ENCODE measurements at regions not wholly inside any gene's neighbourhood (a gene's known extent, or its start where the extent isn't known, plus 50 kb on each side); places are given as distances from the start of the nearest gene placed in this dataset.
A peak's percentile ranks its signal among the peaks of the same experiment; 100 is the strongest.

DNA sequence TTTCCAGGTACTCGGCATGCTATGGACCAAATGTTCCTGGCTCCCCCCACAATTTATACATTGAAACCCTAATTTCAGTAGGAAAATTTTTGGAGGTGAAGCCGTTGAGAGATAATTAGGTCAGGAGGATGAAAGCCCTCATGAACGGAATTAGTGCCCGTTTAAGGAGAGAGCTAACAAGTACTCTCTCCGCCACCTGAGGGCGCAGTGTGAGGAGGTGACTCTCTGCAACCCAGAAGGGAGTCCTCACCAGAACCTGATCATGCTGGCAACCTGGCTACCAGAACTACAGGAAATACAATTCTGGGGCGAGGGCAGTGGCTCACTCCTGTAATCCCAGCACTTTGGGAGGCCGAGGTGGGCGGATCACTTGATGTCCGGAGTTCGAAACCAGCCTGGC lies 397.8 kb downstream of the SLITRK5 start:
- no peak overlapping the region for H3K4me2 ChIP-seq (ENCODE audit: low read length)
- DNase-seq (ENCODE audit: low read depth, low spot score), result no peak
- POLR2A ChIA-PET, result no interaction called here
- H3K9ac ChIP-seq (ENCODE audit: low read length), result no peak overlapping the region
- CTCF ChIA-PET, result no interaction called here
- H3K9me3 ChIP-seq (ENCODE audit: control insufficient read depth in 1 of 2, insufficient read depth in 1 of 2, low read depth in 1 of 2, low read length in 2 of 2), result no peaks in the 10 kb centered on the region
- no TSS peak for BruUV-seq (replicated peaks)
- H3K4me3 ChIP-seq (replicated peaks in 1 of 2; ENCODE audit: low read depth in 1 of 2, low read length in 2 of 2), result no peak overlapping the region
- no peaks in the 10 kb centered on the region for H3K79me2 ChIP-seq (ENCODE audit: insufficient read depth, low read length)
- no peaks in the 10 kb centered on the region for H3K9me2 ChIP-seq (ENCODE audit: insufficient read depth)
- intact Hi-C loops (cut with micrococcal nuclease), result loop anchor here (2.0 kb wide), 1 partner anchor 998 kb away; no protein-coding TSS in a partner anchor
- RAD21 ChIA-PET (ENCODE audit: low non-redundant PET in 1 of 2, low total read pairs in 2 of 2, uncharacterized antibody in 2 of 2, unreplicated experiment in 2 of 2), result no interaction called here
- H3K27ac ChIP-seq (ENCODE audit: low read depth, low read length), result no peak overlapping the region
- peak; percentile 64 for ATAC-seq
- H4K20me1 ChIP-seq (ENCODE audit: insufficient read depth), result no peaks in the 10 kb centered on the region
- no peak overlapping the region for H2AFZ ChIP-seq (ENCODE audit: low read depth, low read length, poor library complexity, severe bottlenecking)
- H3K27me3 ChIP-seq (ENCODE audit: insufficient read depth, low read length), result no peaks in the 10 kb centered on the region
- H3K36me3 ChIP-seq (ENCODE audit: control insufficient read depth in 1 of 2, insufficient read depth in 2 of 2, low read length in 2 of 2), result no peaks in the 10 kb centered on the region
- no peaks in the 10 kb centered on the region for H3K4me1 ChIP-seq (ENCODE audit: control insufficient read depth in 1 of 2, insufficient read depth in 2 of 2, low read length in 2 of 2)
- TF ChIP-seq, protein P1, sequence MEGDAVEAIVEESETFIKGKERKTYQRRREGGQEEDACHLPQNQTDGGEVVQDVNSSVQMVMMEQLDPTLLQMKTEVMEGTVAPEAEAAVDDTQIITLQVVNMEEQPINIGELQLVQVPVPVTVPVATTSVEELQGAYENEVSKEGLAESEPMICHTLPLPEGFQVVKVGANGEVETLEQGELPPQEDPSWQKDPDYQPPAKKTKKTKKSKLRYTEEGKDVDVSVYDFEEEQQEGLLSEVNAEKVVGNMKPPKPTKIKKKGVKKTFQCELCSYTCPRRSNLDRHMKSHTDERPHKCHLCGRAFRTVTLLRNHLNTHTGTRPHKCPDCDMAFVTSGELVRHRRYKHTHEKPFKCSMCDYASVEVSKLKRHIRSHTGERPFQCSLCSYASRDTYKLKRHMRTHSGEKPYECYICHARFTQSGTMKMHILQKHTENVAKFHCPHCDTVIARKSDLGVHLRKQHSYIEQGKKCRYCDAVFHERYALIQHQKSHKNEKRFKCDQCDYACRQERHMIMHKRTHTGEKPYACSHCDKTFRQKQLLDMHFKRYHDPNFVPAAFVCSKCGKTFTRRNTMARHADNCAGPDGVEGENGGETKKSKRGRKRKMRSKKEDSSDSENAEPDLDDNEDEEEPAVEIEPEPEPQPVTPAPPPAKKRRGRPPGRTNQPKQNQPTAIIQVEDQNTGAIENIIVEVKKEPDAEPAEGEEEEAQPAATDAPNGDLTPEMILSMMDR (IDR thresholded peaks at IDR 0.05 in 2 of 3, conservative IDR thresholded peaks at IDR 0.05 in 1 of 3; ENCODE audit: borderline replicate concordance in 1 of 3, insufficient read depth in 1 of 3, low read depth in 2 of 3, low read length in 2 of 3), result peak in 2 of 3 experiments; percentile 31 to 37; a peak in 4 of 6 replicates
- TF ChIP-seq JUND (IDR thresholded peaks at IDR 0.05), result no peak

DNA sequence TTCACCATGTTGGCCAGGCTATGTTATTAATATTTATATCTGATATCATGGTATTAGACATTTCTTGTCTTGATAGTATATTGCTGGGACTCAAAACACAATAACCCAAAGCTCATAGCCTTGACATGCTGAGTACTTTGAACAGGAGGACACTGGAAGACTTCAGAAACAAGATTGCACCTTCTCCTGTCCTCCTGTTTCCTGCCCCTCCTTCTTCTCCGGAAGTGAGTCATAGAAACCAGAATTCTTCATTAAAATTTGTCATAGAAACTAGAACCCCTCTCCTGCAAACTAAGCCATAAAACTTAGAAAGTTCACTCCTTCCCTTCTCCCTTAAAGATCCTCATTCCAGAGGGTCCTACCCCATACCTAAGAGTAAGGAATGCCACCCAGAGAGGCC lies 400.2 kb downstream of the SLITRK5 start:
- CTCF ChIA-PET, result no interaction called here
- no peaks in the 10 kb centered on the region for H3K4me1 ChIP-seq (ENCODE audit: control insufficient read depth in 1 of 2, insufficient read depth in 2 of 2, low read length in 2 of 2)
- no peak for TF ChIP-seq POLR2AphosphoS5 (IDR thresholded peaks at IDR 0.05; ENCODE audit: low read depth, low read length)
- TF ChIP-seq, protein P2, sequence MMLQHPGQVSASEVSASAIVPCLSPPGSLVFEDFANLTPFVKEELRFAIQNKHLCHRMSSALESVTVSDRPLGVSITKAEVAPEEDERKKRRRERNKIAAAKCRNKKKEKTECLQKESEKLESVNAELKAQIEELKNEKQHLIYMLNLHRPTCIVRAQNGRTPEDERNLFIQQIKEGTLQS (IDR thresholded peaks at IDR 0.05), result no peak
- TF ChIP-seq TCF7L2 (IDR thresholded peaks at IDR 0.05; ENCODE audit: borderline replicate concordance, extremely low read depth, insufficient read depth, insufficient read length), result no peak
- no peak for TF ChIP-seq JUND (IDR thresholded peaks at IDR 0.05)
- no peak for TF ChIP-seq CBX3 (IDR thresholded peaks at IDR 0.05; ENCODE audit: low read depth)
- TF ChIP-seq, protein P3, sequence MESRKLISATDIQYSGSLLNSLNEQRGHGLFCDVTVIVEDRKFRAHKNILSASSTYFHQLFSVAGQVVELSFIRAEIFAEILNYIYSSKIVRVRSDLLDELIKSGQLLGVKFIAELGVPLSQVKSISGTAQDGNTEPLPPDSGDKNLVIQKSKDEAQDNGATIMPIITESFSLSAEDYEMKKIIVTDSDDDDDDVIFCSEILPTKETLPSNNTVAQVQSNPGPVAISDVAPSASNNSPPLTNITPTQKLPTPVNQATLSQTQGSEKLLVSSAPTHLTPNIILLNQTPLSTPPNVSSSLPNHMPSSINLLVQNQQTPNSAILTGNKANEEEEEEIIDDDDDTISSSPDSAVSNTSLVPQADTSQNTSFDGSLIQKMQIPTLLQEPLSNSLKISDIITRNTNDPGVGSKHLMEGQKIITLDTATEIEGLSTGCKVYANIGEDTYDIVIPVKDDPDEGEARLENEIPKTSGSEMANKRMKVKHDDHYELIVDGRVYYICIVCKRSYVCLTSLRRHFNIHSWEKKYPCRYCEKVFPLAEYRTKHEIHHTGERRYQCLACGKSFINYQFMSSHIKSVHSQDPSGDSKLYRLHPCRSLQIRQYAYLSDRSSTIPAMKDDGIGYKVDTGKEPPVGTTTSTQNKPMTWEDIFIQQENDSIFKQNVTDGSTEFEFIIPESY (IDR thresholded peaks at IDR 0.05; ENCODE audit: extremely low read depth, insufficient replicate concordance, low read length), result no peak
- TF ChIP-seq EZH2phosphoT487 (IDR thresholded peaks at IDR 0.05; ENCODE audit: borderline replicate concordance), result no peak
- no peak for TF ChIP-seq YY1 (IDR thresholded peaks at IDR 0.05; ENCODE audit: extremely low read depth, insufficient replicate concordance, low read depth, low read length)
- TF ChIP-seq CEBPB (IDR thresholded peaks at IDR 0.05; ENCODE audit: low read depth), result no peak
- TF ChIP-seq RAD21 (IDR thresholded peaks at IDR 0.05; ENCODE audit: low read depth), result no peak
- TF ChIP-seq, protein P4, sequence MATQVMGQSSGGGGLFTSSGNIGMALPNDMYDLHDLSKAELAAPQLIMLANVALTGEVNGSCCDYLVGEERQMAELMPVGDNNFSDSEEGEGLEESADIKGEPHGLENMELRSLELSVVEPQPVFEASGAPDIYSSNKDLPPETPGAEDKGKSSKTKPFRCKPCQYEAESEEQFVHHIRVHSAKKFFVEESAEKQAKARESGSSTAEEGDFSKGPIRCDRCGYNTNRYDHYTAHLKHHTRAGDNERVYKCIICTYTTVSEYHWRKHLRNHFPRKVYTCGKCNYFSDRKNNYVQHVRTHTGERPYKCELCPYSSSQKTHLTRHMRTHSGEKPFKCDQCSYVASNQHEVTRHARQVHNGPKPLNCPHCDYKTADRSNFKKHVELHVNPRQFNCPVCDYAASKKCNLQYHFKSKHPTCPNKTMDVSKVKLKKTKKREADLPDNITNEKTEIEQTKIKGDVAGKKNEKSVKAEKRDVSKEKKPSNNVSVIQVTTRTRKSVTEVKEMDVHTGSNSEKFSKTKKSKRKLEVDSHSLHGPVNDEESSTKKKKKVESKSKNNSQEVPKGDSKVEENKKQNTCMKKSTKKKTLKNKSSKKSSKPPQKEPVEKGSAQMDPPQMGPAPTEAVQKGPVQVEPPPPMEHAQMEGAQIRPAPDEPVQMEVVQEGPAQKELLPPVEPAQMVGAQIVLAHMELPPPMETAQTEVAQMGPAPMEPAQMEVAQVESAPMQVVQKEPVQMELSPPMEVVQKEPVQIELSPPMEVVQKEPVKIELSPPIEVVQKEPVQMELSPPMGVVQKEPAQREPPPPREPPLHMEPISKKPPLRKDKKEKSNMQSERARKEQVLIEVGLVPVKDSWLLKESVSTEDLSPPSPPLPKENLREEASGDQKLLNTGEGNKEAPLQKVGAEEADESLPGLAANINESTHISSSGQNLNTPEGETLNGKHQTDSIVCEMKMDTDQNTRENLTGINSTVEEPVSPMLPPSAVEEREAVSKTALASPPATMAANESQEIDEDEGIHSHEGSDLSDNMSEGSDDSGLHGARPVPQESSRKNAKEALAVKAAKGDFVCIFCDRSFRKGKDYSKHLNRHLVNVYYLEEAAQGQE (IDR thresholded peaks at IDR 0.05; ENCODE audit: low read depth), result no peak
- no peak for TF ChIP-seq EGR1 (IDR thresholded peaks at IDR 0.05; ENCODE audit: low read depth)

More for the DNA sequence above, 400.2 kb downstream of the SLITRK5 start:
- no peaks in the 10 kb centered on the region for H3K27me3 ChIP-seq (ENCODE audit: insufficient read depth, low read length)
- H3K79me2 ChIP-seq (ENCODE audit: insufficient read depth, low read length), result no peaks in the 10 kb centered on the region
- ChIA-PET RAD21 (ENCODE audit: low non-redundant PET in 1 of 2, low total read pairs in 2 of 2, uncharacterized antibody in 2 of 2, unreplicated experiment in 2 of 2) (no interaction called here), POLR2A (no interaction called here)
- no TSS peak for BruUV-seq (replicated peaks)
- no peak overlapping the region for H3K4me3 ChIP-seq (replicated peaks in 1 of 2; ENCODE audit: low read depth in 1 of 2, low read length in 2 of 2)
- H3K27ac ChIP-seq (ENCODE audit: low read depth, low read length), result no peak overlapping the region
- H2AFZ ChIP-seq (ENCODE audit: low read depth, low read length, poor library complexity, severe bottlenecking), result no peak overlapping the region
- DNase-seq (ENCODE audit: low read depth, low spot score) (no peak), ATAC-seq (no peak)
- H3K9me2 ChIP-seq (ENCODE audit: insufficient read depth), result no peaks in the 10 kb centered on the region
- no peaks in the 10 kb centered on the region for H3K9me3 ChIP-seq (ENCODE audit: control insufficient read depth in 1 of 2, insufficient read depth in 1 of 2, low read depth in 1 of 2, low read length in 2 of 2)
- H3K4me2 ChIP-seq (ENCODE audit: low read length), result no peak overlapping the region
- no peak overlapping the region for H3K9ac ChIP-seq (ENCODE audit: low read length)
- intact Hi-C loops (cut with micrococcal nuclease), result no loop called here
- no peaks in the 10 kb centered on the region for H4K20me1 ChIP-seq (ENCODE audit: insufficient read depth)
- no peaks in the 10 kb centered on the region for H3K36me3 ChIP-seq (ENCODE audit: control insufficient read depth in 1 of 2, insufficient read depth in 2 of 2, low read length in 2 of 2)

All from HCT116 (cell line).